HCT116 (cell line): ENCODE measurements at regions not wholly inside any gene's neighbourhood (a gene's known extent, or its start where the extent isn't known, plus 50 kb on each side); places are given as distances from the start of the nearest gene placed in this dataset.

Source experiments
- ATAC-seq: fragments of 200-7000 bp; cut with Tn5 transposase; 2 replicates; pipeline ENCODE4 v1.9.1; 2020; ENCODE audit warnings: mild to moderate bottlenecking, moderate library complexity
- BruUV-seq: library from RNA; stranded (reverse); fragments of 400-500 nt; replicated peaks from 2 replicates; lab custom pipeline; 2021; lab: Mats Ljungman, UMichigan
- CTCF ChIA-PET: fragments of 300-600 bp; sonication (Branson Sonifier 250); formaldehyde crosslinking; loops from one replicate; lab custom pipeline; 2021; ENCODE audit warnings: antibody characterized with exemption; lab: Charles Lee
- POLR2A ChIA-PET: fragments of 300-600, 350-600 bp; sonication (Branson Sonifier 250); formaldehyde crosslinking; loops from one replicate; lab custom pipeline; 2021; ENCODE audit warnings: antibody characterized with exemption; lab: Charles Lee
- RAD21 ChIA-PET, 2 experiments: fragments of 300-600 bp; sonication (Branson Sonifier 250); formaldehyde crosslinking; loops; one replicate each; lab custom pipeline; 2023; ENCODE audit warnings: low total read pairs in 2 of 2; ENCODE audit not compliant: uncharacterized antibody in 2 of 2, unreplicated experiment in 2 of 2, low non-redundant PET in 1 of 2; lab: Charles Lee
- DNase-seq: peaks from one replicate; pipeline ENCODE4 v3.0.0-alpha.2; 2010; ENCODE audit warnings: low read depth, low spot score
- H2AFZ ChIP-seq: fragments of 200-600 bp; shearing (Covaris generic), sonication (generic); 2 replicates; pipeline ENCODE4 v1.6.1; 2017; ENCODE audit warnings: low read depth, mixed run types, mixed read lengths, antibody characterized with exemption, low read length; ENCODE audit not compliant: poor library complexity, severe bottlenecking
- H3K27ac ChIP-seq: 2 replicates; pipeline ENCODE4 v1.5.1; 2012; ENCODE audit warnings: low read depth, low read length
- H3K27me3 ChIP-seq: fragments of 200-600 bp; sonication (generic); 2 replicates; pipeline ENCODE4 v1.6.1; 2016; ENCODE audit warnings: mixed run types, low read length, mixed read lengths; ENCODE audit not compliant: insufficient read depth
- H3K36me3 ChIP-seq, 2 experiments: fragments of 200-500 bp in 1 of 2; fragments of 200-600 bp in 1 of 2; sonication (Bioruptor generic) in 1 of 2; sonication (generic) in 1 of 2; 2 replicates each; pipeline versions ENCODE4 v1.5.1 to v1.6.1; 2014 to 2016; ENCODE audit warnings: low read length in 2 of 2, inconsistent platforms in 1 of 2, mixed read lengths in 1 of 2, mixed run types in 1 of 2; ENCODE audit not compliant: insufficient read depth in 2 of 2, control insufficient read depth in 1 of 2
- H3K4me1 ChIP-seq, 2 experiments: fragments of 200-600 bp in 1 of 2; sonication (generic) in 1 of 2; 2 replicates each; pipeline versions ENCODE4 v1.5.1 to v1.6.1; 2012 to 2017; ENCODE audit warnings: low read length in 2 of 2, inconsistent platforms in 1 of 2, mild to moderate bottlenecking in 1 of 2, mixed read lengths in 1 of 2, mixed run types in 1 of 2, moderate library complexity in 1 of 2; ENCODE audit not compliant: insufficient read depth in 2 of 2, control insufficient read depth in 1 of 2
- H3K4me2 ChIP-seq: fragments of 200-600 bp; sonication (generic); 2 replicates; pipeline ENCODE4 v1.6.1; 2017; ENCODE audit warnings: mixed run types, low read length, mixed read lengths
- H3K4me3 ChIP-seq, 2 experiments: fragments of 200-600 bp in 1 of 2; sonication (generic) in 1 of 2; replicated peaks in 1 of 2; 2 replicates each; pipeline ENCODE4 v1.5.1; 2011 to 2016; ENCODE audit warnings: low read length in 2 of 2, control low read depth in 1 of 2, low read depth in 1 of 2, mild to moderate bottlenecking in 1 of 2, mixed read lengths in 1 of 2, mixed run types in 1 of 2
- H3K79me2 ChIP-seq: fragments of 200-600 bp; sonication (generic); 2 replicates; pipeline ENCODE4 v1.6.1; 2017; ENCODE audit warnings: mild to moderate bottlenecking, mixed run types, low read length, moderate library complexity, mixed read lengths; ENCODE audit not compliant: insufficient read depth
- H3K9ac ChIP-seq: fragments of 200-600 bp; sonication (generic); 2 replicates; pipeline ENCODE4 v1.6.1; 2016; ENCODE audit warnings: low read length, mixed read lengths
- H3K9me2 ChIP-seq: fragments of 200-600 bp; sonication (generic), shearing (Covaris generic); 2 replicates; pipeline ENCODE4 v1.6.1; 2017; ENCODE audit warnings: mixed run types, mild to moderate bottlenecking, moderate library complexity; ENCODE audit not compliant: insufficient read depth
- H3K9me3 ChIP-seq, 2 experiments: fragments of 200-500 bp in 1 of 2; fragments of 200-600 bp in 1 of 2; sonication (Bioruptor generic) in 1 of 2; sonication (generic) in 1 of 2; 2 replicates each; pipeline ENCODE4 v1.6.1; 2014 to 2017; ENCODE audit warnings: low read length in 2 of 2, mixed read lengths in 2 of 2, inconsistent platforms in 1 of 2, low read depth in 1 of 2, mild to moderate bottlenecking in 1 of 2, mixed run types in 1 of 2, moderate library complexity in 1 of 2; ENCODE audit not compliant: control insufficient read depth in 1 of 2, insufficient read depth in 1 of 2
- H4K20me1 ChIP-seq: fragments of 200-600 bp; sonication (generic), shearing (Covaris generic); 2 replicates; pipeline ENCODE4 v1.6.1; 2017; ENCODE audit warnings: mixed run types, mild to moderate bottlenecking, moderate library complexity; ENCODE audit not compliant: insufficient read depth
- CBX3 ChIP-seq: IDR thresholded peaks from 2 replicates; pipeline ENCODE4 v1.6.1; 2012; ENCODE audit warnings: low read depth
- CEBPB ChIP-seq: IDR thresholded peaks from 2 replicates; pipeline ENCODE4 v1.6.1; 2012; ENCODE audit warnings: low read depth
- ELF1 ChIP-seq: IDR thresholded peaks from 2 replicates; pipeline ENCODE4 v1.6.1; 2012; ENCODE audit warnings: low read depth, borderline replicate concordance
- EZH2phosphoT487 ChIP-seq: fragments of 200-600 bp; IDR thresholded peaks from 2 replicates; pipeline ENCODE4 v1.6.1; 2018; ENCODE audit warnings: antibody characterized with exemption, borderline replicate concordance
- FOSL1 ChIP-seq: IDR thresholded peaks from 2 replicates; pipeline ENCODE4 v1.6.1; 2012; ENCODE audit warnings: low read depth
- JUND ChIP-seq: IDR thresholded peaks from 2 replicates; pipeline ENCODE4 v1.6.1; 2012
- RAD21 ChIP-seq: IDR thresholded peaks from 2 replicates; pipeline ENCODE4 v1.6.1; 2012; ENCODE audit warnings: low read depth, mild to moderate bottlenecking
- REST ChIP-seq: IDR thresholded peaks from 2 replicates; pipeline ENCODE4 v1.6.1; 2012; ENCODE audit warnings: low read depth
- SIN3A ChIP-seq: IDR thresholded peaks from 2 replicates; pipeline ENCODE4 v1.6.1; 2012; ENCODE audit warnings: low read depth
- SRF ChIP-seq: IDR thresholded peaks from 2 replicates; pipeline ENCODE4 v1.6.1; 2012; ENCODE audit warnings: low read depth
- YY1 ChIP-seq: IDR thresholded peaks from 2 replicates; pipeline ENCODE4 v1.6.1; 2011; ENCODE audit warnings: low read length, low read depth, moderate library complexity, mild to moderate bottlenecking; ENCODE audit not compliant: insufficient replicate concordance; ENCODE audit errors: extremely low read depth
- ZBTB33 ChIP-seq: IDR thresholded peaks from 2 replicates; pipeline ENCODE4 v1.6.1; 2011; ENCODE audit warnings: mild to moderate bottlenecking, low read length, moderate library complexity; ENCODE audit not compliant: insufficient replicate concordance; ENCODE audit errors: extremely low read depth
- ZNF274 ChIP-seq: fragments of 200-500 bp; sonication (Bioruptor generic); IDR thresholded peaks from 2 replicates; pipeline ENCODE4 v1.6.1; 2014; ENCODE audit warnings: mild to moderate bottlenecking, low read depth, low read length, inconsistent platforms
- intact Hi-C: fragments of 100-400 bp; cut with micrococcal nuclease; formaldehyde crosslinking; loops from 2 replicates; pipeline ENCODE4 v1.10.0; 2022

GRCh38 chr2:187158452-187158851, 289.6 kb downstream of the CALCRL start:
- ATAC-seq (no peak), DNase-seq (no peak)
- BruUV-seq, result no TSS peak
- H3K79me2 ChIP-seq, result no peaks in the 10 kb centered on the region
- no peaks in the 10 kb centered on the region for H3K36me3 ChIP-seq
- no peak overlapping the region for H2AFZ ChIP-seq
- no peak overlapping the region for H3K4me2 ChIP-seq
- intact Hi-C loops, result no loop called here
- H4K20me1 ChIP-seq, result no peaks in the 10 kb centered on the region
- no peak overlapping the region for H3K4me3 ChIP-seq
- RAD21 ChIA-PET, result no interaction called here
- H3K27me3 ChIP-seq, result no peaks in the 10 kb centered on the region
- no peaks in the 10 kb centered on the region for H3K4me1 ChIP-seq
- H3K9me3 ChIP-seq, result no peaks in the 10 kb centered on the region
- no peaks in the 10 kb centered on the region for H3K9me2 ChIP-seq
- TF ChIP-seq SIN3A, result no peak
- POLR2A ChIA-PET, result no interaction called here
- CTCF ChIA-PET, result interaction anchor here (1.2 kb wide), 1 partner anchor 18 kb away, joined by 3 read pairs; no protein-coding TSS in a partner anchor
- H3K9ac ChIP-seq, result no peak overlapping the region
- no peak overlapping the region for H3K27ac ChIP-seq

GRCh38 chr2:187157046-187157445, 291.0 kb downstream of the CALCRL start:
- no peak overlapping the region for H3K4me3 ChIP-seq
- H3K27ac ChIP-seq, result no peak overlapping the region
- no peaks in the 10 kb centered on the region for H3K79me2 ChIP-seq
- DNase-seq (no peak), ATAC-seq (no peak)
- H3K36me3 ChIP-seq, result no peaks in the 10 kb centered on the region
- H3K4me2 ChIP-seq, result no peak overlapping the region
- TF ChIP-seq FOSL1, result no peak
- no peak for TF ChIP-seq RAD21
- no peak for TF ChIP-seq EZH2phosphoT487
- TF ChIP-seq YY1, result no peak
- TF ChIP-seq SIN3A, result no peak
- TF ChIP-seq REST, result no peak
- TF ChIP-seq CBX3, result no peak
- TF ChIP-seq SRF, result no peak
- TF ChIP-seq ELF1, result no peak
- no peak for TF ChIP-seq ZBTB33
- no peak for TF ChIP-seq JUND
- TF ChIP-seq CEBPB, result no peak
- no peak for TF ChIP-seq ZNF274
- POLR2A ChIA-PET, result no interaction called here
- H3K27me3 ChIP-seq, result no peaks in the 10 kb centered on the region
- CTCF ChIA-PET, result no interaction called here
- no peaks in the 10 kb centered on the region for H3K4me1 ChIP-seq
- no TSS peak for BruUV-seq
- intact Hi-C loops, result no loop called here
- RAD21 ChIA-PET, result no interaction called here
- no peak overlapping the region for H3K9ac ChIP-seq
- no peaks in the 10 kb centered on the region for H3K9me3 ChIP-seq
- H2AFZ ChIP-seq, result no peak overlapping the region
- H3K9me2 ChIP-seq, result no peaks in the 10 kb centered on the region
- H4K20me1 ChIP-seq, result no peaks in the 10 kb centered on the region
